Panc1 (cell line): ENCODE measurements at regions not wholly inside any gene's neighbourhood (a gene's known extent, or its start where the extent isn't known, plus 50 kb on each side); places are given as distances from the start of the nearest gene placed in this dataset.

ENCODE experiments used
- ATAC-seq: fragments of 200-7000 bp; cut with Tn5 transposase; 2 replicates; pipeline ENCODE4 v1.9.1; 2020; ENCODE audit warnings: mild to moderate bottlenecking, moderate library complexity
- BruUV-seq: library from RNA; stranded (reverse); fragments of 400-500 nt; replicated peaks from 2 replicates; lab custom pipeline; 2021; lab: Mats Ljungman, UMichigan
- CTCF ChIA-PET: fragments of 300-600 bp; sonication (Branson Sonifier 250); formaldehyde crosslinking; loops from one replicate; lab custom pipeline; 2022; ENCODE audit warnings: antibody characterized with exemption; lab: Charles Lee
- POLR2A ChIA-PET: fragments of 300-600 bp; sonication (Branson Sonifier 250); formaldehyde crosslinking; loops from one replicate; lab custom pipeline; 2022; ENCODE audit warnings: antibody characterized with exemption; lab: Charles Lee
- DNase-seq: peaks from one replicate; pipeline ENCODE4 v3.0.0-alpha.2; 2010; ENCODE audit warnings: low read depth, low spot score
- H3K27ac ChIP-seq: 2 replicates; pipeline ENCODE4 v1.5.1; 2011; ENCODE audit warnings: mild to moderate bottlenecking, low read length, inconsistent platforms
- H3K27me3 ChIP-seq: fragments of 200-500 bp; sonication (Bioruptor generic); 2 replicates; pipeline ENCODE4 v1.6.0; 2014; ENCODE audit warnings: low read length, inconsistent platforms; ENCODE audit not compliant: control insufficient read depth, insufficient read depth
- H3K36me3 ChIP-seq: fragments of 200-500 bp; sonication (Bioruptor generic); 2 replicates; pipeline ENCODE4 v1.5.1; 2014; ENCODE audit warnings: inconsistent platforms, mild to moderate bottlenecking, low read length, moderate library complexity; ENCODE audit not compliant: control insufficient read depth, insufficient read depth
- H3K4me1 ChIP-seq: 2 replicates; pipeline ENCODE4 v1.5.1; 2011; ENCODE audit warnings: inconsistent platforms, mild to moderate bottlenecking, low read length, moderate library complexity; ENCODE audit not compliant: control insufficient read depth, insufficient read depth
- H3K4me3 ChIP-seq, 2 experiments: 2 replicates each; pipeline ENCODE4 v1.5.1; 2011 to 2012; ENCODE audit warnings: low read depth in 2 of 2, low read length in 2 of 2, mild to moderate bottlenecking in 2 of 2, inconsistent platforms in 1 of 2, moderate library complexity in 1 of 2
- H3K9me3 ChIP-seq: fragments of 200-500 bp; sonication (Bioruptor generic); 2 replicates; pipeline ENCODE4 v1.5.1; 2014; ENCODE audit warnings: low read depth, mild to moderate bottlenecking, inconsistent platforms, low read length, moderate library complexity; ENCODE audit not compliant: control insufficient read depth, insufficient read depth
- POLR2AphosphoS5 ChIP-seq: IDR thresholded peaks from 2 replicates; pipeline ENCODE4 v1.6.1; 2012; ENCODE audit warnings: mild to moderate bottlenecking, low read depth, low read length, moderate library complexity
- SIN3A ChIP-seq: IDR thresholded peaks from 2 replicates; pipeline ENCODE4 v1.6.1; 2012; ENCODE audit warnings: low read depth, mild to moderate bottlenecking, low read length, moderate library complexity, borderline replicate concordance; ENCODE audit not compliant: insufficient read depth
- TCF7L2 ChIP-seq: IDR thresholded peaks from 2 replicates; pipeline ENCODE4 v1.6.1; 2011; ENCODE audit warnings: mild to moderate bottlenecking, low read depth, low read length, inconsistent platforms
- in situ Hi-C: cut with HindIII; loops from 2 replicates; pipeline ENCODE4 v1.10.0; 2016; ENCODE audit warnings: low sequenced_read_pairs, low pct_unique_long_range_greater_than_20kb
- intact Hi-C: fragments of 100-400 bp; cut with micrococcal nuclease; formaldehyde crosslinking; loops from one replicate; pipeline ENCODE4 v1.10.0; 2022; ENCODE audit not compliant: unreplicated experiment
- TF ChIP-seq, protein P1 (sequence below): fragments of 450-650 bp; IDR thresholded peaks from 2 replicates; pipeline ENCODE4 v1.5.1; 2017; ENCODE audit warnings: mild to moderate bottlenecking
- TF ChIP-seq, protein P2 (sequence below), 2 experiments: IDR thresholded peaks; 2 replicates each; pipeline ENCODE4 v1.6.1; 2011 to 2012; ENCODE audit warnings: low read depth in 2 of 2, control low read depth in 1 of 2, low read length in 1 of 2, mild to moderate bottlenecking in 1 of 2, moderate library complexity in 1 of 2; ENCODE audit not compliant: insufficient read depth in 1 of 2

DNA sequence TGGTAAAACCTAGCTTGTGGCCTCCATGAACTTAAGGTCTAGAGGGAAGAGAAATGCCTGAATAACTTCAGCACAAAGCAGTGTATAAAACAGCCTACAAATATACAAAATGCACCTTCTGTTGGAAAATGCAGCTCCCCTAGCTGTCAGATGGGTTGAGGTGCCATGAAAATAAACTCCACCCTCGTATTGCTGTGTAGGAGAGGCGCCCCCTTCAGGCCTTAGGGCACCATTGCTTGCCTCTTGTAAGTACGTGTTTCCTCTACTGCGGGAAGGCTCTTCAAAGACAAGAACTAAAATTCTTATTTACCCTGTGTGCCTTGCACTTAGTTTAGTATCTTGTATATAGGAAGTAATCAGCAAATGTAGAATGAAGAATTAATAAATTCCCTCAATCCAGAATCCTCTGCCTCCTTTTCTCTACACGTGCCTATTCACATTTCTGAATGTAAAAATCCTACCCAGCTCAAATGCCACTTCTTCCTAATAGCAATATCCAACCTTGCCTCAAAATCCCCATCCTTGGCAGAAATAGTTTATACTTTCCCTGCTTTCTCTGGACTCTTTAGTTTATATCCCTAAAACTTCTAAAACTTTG lies 393.7 kb upstream of the PDE4D start:
- ChIA-PET CTCF (no interaction called here), POLR2A (no interaction called here)
- no peak overlapping the region for H3K4me3 ChIP-seq
- BruUV-seq: no TSS peak
- H3K9me3 ChIP-seq: no peaks in the 10 kb centered on the region
- H3K27me3 ChIP-seq: no peaks in the 10 kb centered on the region
- ATAC-seq (no peak), DNase-seq (peak; percentile 22)
- TF ChIP-seq TCF7L2 (no peak), SIN3A (no peak), POLR2AphosphoS5 (no peak)
- TF ChIP-seq, protein P1, sequence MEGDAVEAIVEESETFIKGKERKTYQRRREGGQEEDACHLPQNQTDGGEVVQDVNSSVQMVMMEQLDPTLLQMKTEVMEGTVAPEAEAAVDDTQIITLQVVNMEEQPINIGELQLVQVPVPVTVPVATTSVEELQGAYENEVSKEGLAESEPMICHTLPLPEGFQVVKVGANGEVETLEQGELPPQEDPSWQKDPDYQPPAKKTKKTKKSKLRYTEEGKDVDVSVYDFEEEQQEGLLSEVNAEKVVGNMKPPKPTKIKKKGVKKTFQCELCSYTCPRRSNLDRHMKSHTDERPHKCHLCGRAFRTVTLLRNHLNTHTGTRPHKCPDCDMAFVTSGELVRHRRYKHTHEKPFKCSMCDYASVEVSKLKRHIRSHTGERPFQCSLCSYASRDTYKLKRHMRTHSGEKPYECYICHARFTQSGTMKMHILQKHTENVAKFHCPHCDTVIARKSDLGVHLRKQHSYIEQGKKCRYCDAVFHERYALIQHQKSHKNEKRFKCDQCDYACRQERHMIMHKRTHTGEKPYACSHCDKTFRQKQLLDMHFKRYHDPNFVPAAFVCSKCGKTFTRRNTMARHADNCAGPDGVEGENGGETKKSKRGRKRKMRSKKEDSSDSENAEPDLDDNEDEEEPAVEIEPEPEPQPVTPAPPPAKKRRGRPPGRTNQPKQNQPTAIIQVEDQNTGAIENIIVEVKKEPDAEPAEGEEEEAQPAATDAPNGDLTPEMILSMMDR: peak; percentile 50
- TF ChIP-seq, protein P2, sequence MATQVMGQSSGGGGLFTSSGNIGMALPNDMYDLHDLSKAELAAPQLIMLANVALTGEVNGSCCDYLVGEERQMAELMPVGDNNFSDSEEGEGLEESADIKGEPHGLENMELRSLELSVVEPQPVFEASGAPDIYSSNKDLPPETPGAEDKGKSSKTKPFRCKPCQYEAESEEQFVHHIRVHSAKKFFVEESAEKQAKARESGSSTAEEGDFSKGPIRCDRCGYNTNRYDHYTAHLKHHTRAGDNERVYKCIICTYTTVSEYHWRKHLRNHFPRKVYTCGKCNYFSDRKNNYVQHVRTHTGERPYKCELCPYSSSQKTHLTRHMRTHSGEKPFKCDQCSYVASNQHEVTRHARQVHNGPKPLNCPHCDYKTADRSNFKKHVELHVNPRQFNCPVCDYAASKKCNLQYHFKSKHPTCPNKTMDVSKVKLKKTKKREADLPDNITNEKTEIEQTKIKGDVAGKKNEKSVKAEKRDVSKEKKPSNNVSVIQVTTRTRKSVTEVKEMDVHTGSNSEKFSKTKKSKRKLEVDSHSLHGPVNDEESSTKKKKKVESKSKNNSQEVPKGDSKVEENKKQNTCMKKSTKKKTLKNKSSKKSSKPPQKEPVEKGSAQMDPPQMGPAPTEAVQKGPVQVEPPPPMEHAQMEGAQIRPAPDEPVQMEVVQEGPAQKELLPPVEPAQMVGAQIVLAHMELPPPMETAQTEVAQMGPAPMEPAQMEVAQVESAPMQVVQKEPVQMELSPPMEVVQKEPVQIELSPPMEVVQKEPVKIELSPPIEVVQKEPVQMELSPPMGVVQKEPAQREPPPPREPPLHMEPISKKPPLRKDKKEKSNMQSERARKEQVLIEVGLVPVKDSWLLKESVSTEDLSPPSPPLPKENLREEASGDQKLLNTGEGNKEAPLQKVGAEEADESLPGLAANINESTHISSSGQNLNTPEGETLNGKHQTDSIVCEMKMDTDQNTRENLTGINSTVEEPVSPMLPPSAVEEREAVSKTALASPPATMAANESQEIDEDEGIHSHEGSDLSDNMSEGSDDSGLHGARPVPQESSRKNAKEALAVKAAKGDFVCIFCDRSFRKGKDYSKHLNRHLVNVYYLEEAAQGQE (IDR thresholded peaks at IDR 0.05; ENCODE audit: insufficient read depth in 1 of 2, low read depth in 2 of 2, low read length in 1 of 2): no peak
- intact Hi-C loops (no loop called here), in situ Hi-C loops (no loop called here)
- no peak overlapping the region for H3K27ac ChIP-seq
- no peaks in the 10 kb centered on the region for H3K4me1 ChIP-seq
- no peaks in the 10 kb centered on the region for H3K36me3 ChIP-seq

DNA sequence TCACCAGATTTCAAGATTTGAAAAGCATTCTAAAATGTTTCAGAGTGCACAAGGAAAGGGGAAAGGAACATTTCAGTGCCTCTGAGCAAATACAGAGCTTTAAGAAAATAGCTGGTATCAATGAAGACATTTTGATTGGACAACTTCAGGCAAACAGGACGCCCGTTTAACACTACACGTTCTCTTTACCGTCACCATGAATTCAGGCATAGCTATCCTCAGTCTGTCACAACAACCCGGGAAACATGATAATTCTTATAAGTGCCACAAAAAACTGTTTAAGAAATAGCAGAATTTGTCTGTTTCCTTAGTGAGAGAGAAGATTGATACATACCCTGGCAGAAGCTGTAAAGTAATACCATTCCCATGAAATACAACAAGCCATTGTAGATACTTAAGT lies 392.4 kb upstream of the PDE4D start:
- Histone ChIP-seq H3K36me3 (no peaks in the 10 kb centered on the region), H3K9me3 (no peaks in the 10 kb centered on the region), H3K27me3 (no peaks in the 10 kb centered on the region), H3K27ac (no peak overlapping the region), H3K4me3 (no peak overlapping the region), H3K4me1 (no peaks in the 10 kb centered on the region)
- POLR2A ChIA-PET: no interaction called here
- CTCF ChIA-PET: interaction anchor here (0.6 kb wide), 1 partner anchor 109 kb away, joined by 4 read pairs; no protein-coding TSS in a partner anchor
- TF ChIP-seq, protein P2 (IDR thresholded peaks at IDR 0.05; ENCODE audit: insufficient read depth in 1 of 2, low read depth in 2 of 2, low read length in 1 of 2): no peak
- TF ChIP-seq SIN3A (no peak), TCF7L2 (no peak), POLR2AphosphoS5 (no peak)
- TF ChIP-seq, protein P1: no peak
- ATAC-seq (no peak), DNase-seq (no peak)
- intact Hi-C loops: no loop called here
- BruUV-seq: no TSS peak
- in situ Hi-C loops: no loop called here
